H1 (cell line): ENCODE measurements at regions not wholly inside any gene's neighbourhood (a gene's known extent, or its start where the extent isn't known, plus 50 kb on each side); places are given as distances from the start of the nearest gene placed in this dataset.

Experiments used
- CTCF ChIA-PET: fragments of 300-600 bp; sonication (Branson Sonifier 250); formaldehyde crosslinking; loops from one replicate; lab custom pipeline; 2021; ENCODE audit not compliant: partially characterized antibody; lab: Charles Lee
- POLR2A ChIA-PET: fragments of 300-600 bp; sonication (Branson Sonifier 250); formaldehyde crosslinking; loops from one replicate; lab custom pipeline; 2021; ENCODE audit warnings: inconsistent platforms; ENCODE audit not compliant: partially characterized antibody; lab: Charles Lee
- DNase-seq, 2 experiments: peaks; one replicate each; pipeline versions ENCODE4 v3.0.0 to v3.0.0-alpha.2; 2010 to 2022; ENCODE audit warnings: low spot score in 2 of 2, low read depth in 1 of 2, mixed read lengths in 1 of 2
- FAIRE-seq: peaks from 2 replicates; lab custom pipeline; 2011; peaks lifted over from hg19 to GRCh38; lab: Jason Lieb, UNC
- H2AFZ ChIP-seq: 2 replicates; pipeline ENCODE4 v1.8.1; 2012; ENCODE audit warnings: low read length, inconsistent platforms
- H2AK5ac ChIP-seq: 2 replicates; pipeline ENCODE4 v1.6.1; 2013; ENCODE audit warnings: low read depth, low read length
- H2BK120ac ChIP-seq: replicated peaks from 2 replicates; pipeline ENCODE3; 2013; ENCODE audit warnings: low read depth, low read length, inconsistent platforms
- H2BK12ac ChIP-seq: 2 replicates; pipeline ENCODE4 v1.6.1; 2013; ENCODE audit warnings: low read depth, low read length
- H2BK15ac ChIP-seq: 2 replicates; pipeline ENCODE4 v1.6.1; 2013; ENCODE audit warnings: low read length
- H2BK20ac ChIP-seq: 2 replicates; pipeline ENCODE4 v1.6.1; 2013; ENCODE audit warnings: low read length
- H2BK5ac ChIP-seq: 2 replicates; pipeline ENCODE4 v1.6.1; 2013; ENCODE audit warnings: low read depth, low read length
- H3K14ac ChIP-seq: 2 replicates; pipeline ENCODE4 v1.6.1; 2013; ENCODE audit warnings: inconsistent platforms; ENCODE audit not compliant: insufficient read length
- H3K18ac ChIP-seq: 2 replicates; pipeline ENCODE4 v1.6.1; 2013; ENCODE audit warnings: low read length; ENCODE audit errors: extremely low read depth
- H3K23ac ChIP-seq: 2 replicates; pipeline ENCODE4 v1.6.1; 2013; ENCODE audit warnings: inconsistent platforms; ENCODE audit not compliant: insufficient read length
- H3K23me2 ChIP-seq: 2 replicates; pipeline ENCODE4 v1.6.1; 2013; ENCODE audit warnings: low read depth, low read length
- H3K27ac ChIP-seq: 2 replicates; pipeline ENCODE4 v1.6.1; 2011; ENCODE audit warnings: low read depth, low read length, inconsistent platforms
- H3K27me3 ChIP-seq, 4 experiments: replicated peaks in 1 of 4; 1 replicate in 1 of 4; 2 replicates in 3 of 4; pipeline versions ENCODE4 v1.6.1 to v1.8.1; 2011 to 2013; ENCODE audit warnings: low read length in 3 of 4, mild to moderate bottlenecking in 3 of 4, inconsistent platforms in 2 of 4, mixed read lengths in 2 of 4, moderate library complexity in 1 of 4; ENCODE audit not compliant: control insufficient read depth in 3 of 4, insufficient read depth in 3 of 4; ENCODE audit errors: extremely low read depth in 1 of 4
- H3K36me3 ChIP-seq, 4 experiments: 2 replicates each; pipeline versions ENCODE4 v1.6.1 to v1.8.1; 2011 to 2013; ENCODE audit warnings: mild to moderate bottlenecking in 4 of 4, low read length in 3 of 4, moderate library complexity in 2 of 4, control low read depth in 1 of 4, inconsistent platforms in 1 of 4; ENCODE audit not compliant: insufficient read depth in 4 of 4, control insufficient read depth in 2 of 4
- H3K4ac ChIP-seq: replicated peaks from 2 replicates; pipeline ENCODE3; 2013; ENCODE audit warnings: low read length, low read depth, mixed read lengths, inconsistent platforms; ENCODE audit not compliant: insufficient read length
- H3K4me1 ChIP-seq, 4 experiments: replicated peaks in 1 of 4; 1 replicate in 1 of 4; 2 replicates in 3 of 4; pipeline versions ENCODE4 v1.6.1 to v1.8.1; 2011 to 2013; ENCODE audit warnings: low read length in 3 of 4, inconsistent platforms in 2 of 4, mixed read lengths in 1 of 4; ENCODE audit not compliant: insufficient read depth in 4 of 4, control insufficient read depth in 3 of 4
- H3K4me2 ChIP-seq, 2 experiments: 2 replicates each; pipeline versions ENCODE4 v1.6.1 to v1.8.1; 2011 to 2013; ENCODE audit warnings: low read depth in 2 of 2, low read length in 2 of 2, control low read depth in 1 of 2, inconsistent platforms in 1 of 2, mild to moderate bottlenecking in 1 of 2; ENCODE audit not compliant: insufficient read depth in 1 of 2
- H3K4me3 ChIP-seq, 4 experiments: fragments of 200-600, 300-600 bp in 1 of 4; sonication (generic), shearing (Covaris generic), sonication (Bioruptor Twin) in 1 of 4; 2 replicates each; pipeline versions ENCODE4 v1.5.1 to v1.8.1; 2011 to 2016; ENCODE audit warnings: low read length in 4 of 4, low read depth in 3 of 4, control low read depth in 2 of 4, inconsistent platforms in 2 of 4, mild to moderate bottlenecking in 2 of 4, mixed read lengths in 1 of 4, moderate library complexity in 1 of 4; ENCODE audit not compliant: insufficient read depth in 2 of 4; ENCODE audit errors: extremely low read depth in 1 of 4
- H3K56ac ChIP-seq: replicated peaks from 2 replicates; pipeline ENCODE3; 2013; ENCODE audit warnings: low read depth, mild to moderate bottlenecking, mixed read lengths, low read length, inconsistent platforms; ENCODE audit not compliant: insufficient read length
- H3K79me1 ChIP-seq: 2 replicates; pipeline ENCODE4 v1.6.1; 2013; ENCODE audit warnings: low read depth, low read length, control low read depth
- H3K79me2 ChIP-seq, 2 experiments: 2 replicates each; pipeline versions ENCODE4 v1.6.1 to v1.8.1; 2012 to 2013; ENCODE audit warnings: low read length in 2 of 2, mild to moderate bottlenecking in 2 of 2, inconsistent platforms in 1 of 2; ENCODE audit not compliant: insufficient read depth in 2 of 2, control insufficient read depth in 1 of 2
- H3K9ac ChIP-seq, 4 experiments: replicated peaks in 1 of 4; 1 replicate in 1 of 4; 2 replicates in 3 of 4; pipeline versions ENCODE4 v1.6.1 to v1.8.1; 2011 to 2013; ENCODE audit warnings: low read depth in 3 of 4, low read length in 3 of 4, control low read depth in 2 of 4, mild to moderate bottlenecking in 2 of 4, moderate library complexity in 2 of 4, inconsistent platforms in 1 of 4; ENCODE audit errors: extremely low read depth in 1 of 4
- H3K9me3 ChIP-seq, 2 experiments: 2 replicates each; pipeline versions ENCODE4 v1.6.1 to v1.8.1; 2012 to 2013; ENCODE audit warnings: mild to moderate bottlenecking in 2 of 2, moderate library complexity in 2 of 2, control low read depth in 1 of 2, inconsistent platforms in 1 of 2, low read depth in 1 of 2, low read length in 1 of 2, mixed read lengths in 1 of 2; ENCODE audit not compliant: insufficient read depth in 2 of 2
- H4K20me1 ChIP-seq, 2 experiments: replicated peaks in 1 of 2; 2 replicates each; pipeline versions ENCODE3 to v1.8.1; 2011 to 2013; ENCODE audit warnings: inconsistent platforms in 2 of 2, low read length in 2 of 2, mild to moderate bottlenecking in 1 of 2; ENCODE audit not compliant: insufficient read depth in 2 of 2, control insufficient read depth in 1 of 2
- H4K5ac ChIP-seq: 2 replicates; pipeline ENCODE4 v1.6.1; 2013; ENCODE audit warnings: low read length, low read depth, mixed read lengths, inconsistent platforms; ENCODE audit not compliant: insufficient read length
- H4K8ac ChIP-seq: 2 replicates; pipeline ENCODE4 v1.8.0; 2013; ENCODE audit warnings: mild to moderate bottlenecking, moderate library complexity, low read length, inconsistent platforms; ENCODE audit not compliant: insufficient read depth; ENCODE audit errors: extremely low read depth
- H4K91ac ChIP-seq: replicated peaks from 2 replicates; pipeline ENCODE3; 2013; ENCODE audit warnings: low read length, mixed read lengths, inconsistent platforms; ENCODE audit not compliant: insufficient read length
- GABPA ChIP-seq: IDR thresholded peaks from 2 replicates; pipeline ENCODE4 v1.6.1; 2011; ENCODE audit warnings: mild to moderate bottlenecking, low read length, moderate library complexity, borderline replicate concordance; ENCODE audit not compliant: insufficient read depth
- WGBS, 2 experiments: shearing (Covaris generic) in 1 of 2; methylation state at CpG; one replicate each; pipeline versions ENCODE4 v1.1.6 to v1.1.7; 2013 to 2015; ENCODE audit warnings: low lambda C conversion rate in 2 of 2, mixed read lengths in 2 of 2, inconsistent platforms in 1 of 2, low coverage in 1 of 2, missing lambda C conversion rate in 1 of 2; ENCODE audit not compliant: insufficient replicate concordance in 2 of 2, insufficient coverage in 1 of 2, insufficient read length in 1 of 2; ENCODE audit errors: extremely low coverage in 1 of 2, missing lambda C conversion rate in 1 of 2; 5-methylcytosine and 5-hydroxymethylcytosine counted together

DNA sequence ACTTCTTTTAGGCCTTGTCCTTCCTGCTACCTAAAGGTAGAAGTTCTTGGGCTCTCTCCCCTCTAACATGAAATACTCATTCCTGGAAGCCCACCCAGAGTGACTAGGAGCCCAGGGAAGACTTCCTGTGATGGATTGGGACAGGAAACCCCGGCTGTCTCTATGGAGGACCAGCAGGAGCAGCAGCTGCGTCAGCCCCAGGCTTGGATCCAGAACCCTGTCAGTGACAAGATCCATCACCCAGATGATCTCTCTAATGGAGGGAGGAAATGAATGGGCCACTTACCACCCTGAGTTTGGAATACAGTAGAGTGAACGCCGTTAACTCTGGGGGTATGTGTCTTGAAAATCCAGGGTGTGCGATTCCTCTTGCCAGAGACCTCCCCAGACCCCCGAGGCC is 195.7 kb upstream of the WSCD1 start:
- Histone ChIP-seq H2BK12ac (no peak overlapping the region), H3K27me3 (no peaks in the 10 kb centered on the region; a peak in 1 of 7 replicates), H3K4me2 (no peak overlapping the region), H4K20me1 (no peaks in the 10 kb centered on the region), H3K79me1 (no peaks in the 10 kb centered on the region), H2BK120ac (no peak overlapping the region), H3K36me3 (no peaks in the 10 kb centered on the region), H3K23me2 (no peaks in the 10 kb centered on the region; the same call in 1 of the 2 replicates), H3K27ac (no peak overlapping the region), H3K4me1 (no peaks in the 10 kb centered on the region), H3K14ac (no peak overlapping the region), H3K4me3 (no peak overlapping the region), H2AFZ (no peak overlapping the region), H4K91ac (no peak overlapping the region), H2BK5ac (0 out of 2 replicates have a peak overlapping the region, but pooled peaks have one; percentile 21), H3K9me3 (no peaks in the 10 kb centered on the region), H2BK15ac (no peak overlapping the region), H3K23ac (no peak overlapping the region), H3K56ac (no peak overlapping the region), H4K8ac (no peak overlapping the region), H3K79me2 (no peaks in the 10 kb centered on the region), H4K5ac (no peak overlapping the region), H3K4ac (no peak overlapping the region), H2AK5ac (no peak overlapping the region), H2BK20ac (no peak overlapping the region), H3K9ac (no peak overlapping the region), H3K18ac (no peak overlapping the region)
- WGBS, 2 experiments, result 93% methylated on average over 6 of the region's 6 CpGs; no CpG with 5 or more reads in 1 of the 2 experiments
- FAIRE-seq (no peak), DNase-seq (peak in 1 of 2 experiments; percentile 38)
- ChIA-PET CTCF (no interaction called here), POLR2A (no interaction called here)
- no peak for TF ChIP-seq GABPA
